ENCODE measurements at regions not wholly inside any gene's neighbourhood (a gene's known extent, or its start where the extent isn't known, plus 50 kb on each side); places are given as distances from the start of the nearest gene placed in this dataset.

- TF ChIP-seq ZFP30 (CRISPR knock-in tag; IDR thresholded peaks at IDR 0.05) (no peak), PPARA (CRISPR knock-in tag; IDR thresholded peaks at IDR 0.05; ENCODE audit: borderline replicate concordance) (no peak), ZC3H10 (CRISPR knock-in tag; IDR thresholded peaks at IDR 0.05) (no peak), TCF4 (CRISPR knock-in tag; IDR thresholded peaks at IDR 0.05; ENCODE audit: borderline replicate concordance) (no peak), CSDC2 (CRISPR knock-in tag; IDR thresholded peaks at IDR 0.05) (no peak), CREB5 (CRISPR knock-in tag; IDR thresholded peaks at IDR 0.05; ENCODE audit: low read depth) (no peak), ISL1 (CRISPR knock-in tag; IDR thresholded peaks at IDR 0.05) (no peak), OSR1 (CRISPR knock-in tag; IDR thresholded peaks at IDR 0.05) (no peak), ESRRG (CRISPR knock-in tag; IDR thresholded peaks at IDR 0.05) (no peak), ZNF70 (CRISPR knock-in tag; IDR thresholded peaks at IDR 0.05) (no peak)
- ATAC-seq = no peak
These were observed 1008.5 kb upstream of the FANCL start for GRCh38 chr2:59249441-59250306.

GRCh38 chr2:59239146-59239545 is 998.0 kb upstream of the FANCL start:
- no peak for ATAC-seq
- TF ChIP-seq TSHZ2 (CRISPR knock-in tag; IDR thresholded peaks at IDR 0.05) (no peak), PATZ1 (CRISPR knock-in tag; IDR thresholded peaks at IDR 0.05; ENCODE audit: borderline replicate concordance) (no peak), ARNTL (CRISPR knock-in tag; IDR thresholded peaks at IDR 0.05; ENCODE audit: borderline replicate concordance, low read depth) (no peak), ZFP30 (CRISPR knock-in tag; IDR thresholded peaks at IDR 0.05) (no peak), ZNF70 (CRISPR knock-in tag; IDR thresholded peaks at IDR 0.05) (no peak), TCF4 (CRISPR knock-in tag; IDR thresholded peaks at IDR 0.05; ENCODE audit: borderline replicate concordance) (no peak), ESRRG (CRISPR knock-in tag; IDR thresholded peaks at IDR 0.05) (no peak), CSDC2 (CRISPR knock-in tag; IDR thresholded peaks at IDR 0.05) (no peak), OSR1 (CRISPR knock-in tag; IDR thresholded peaks at IDR 0.05) (no peak), ISL1 (CRISPR knock-in tag; IDR thresholded peaks at IDR 0.05) (no peak)

- ATAC-seq = no peak
- no peak for TF ChIP-seq ISL1 (CRISPR knock-in tag; IDR thresholded peaks at IDR 0.05)
- no peak for TF ChIP-seq TOX (CRISPR knock-in tag; IDR thresholded peaks at IDR 0.05; ENCODE audit: borderline replicate concordance)
- no peak for TF ChIP-seq OSR1 (CRISPR knock-in tag; IDR thresholded peaks at IDR 0.05)
- TF ChIP-seq SNAI2 (CRISPR knock-in tag; IDR thresholded peaks at IDR 0.05) = no peak
These were observed 996.2 kb upstream of the FANCL start for GRCh38 chr2:59237311-59237710.

GRCh38 chr2:59236723-59237122 is 995.6 kb upstream of the FANCL start:
- no peak for TF ChIP-seq TSHZ2 (CRISPR knock-in tag; IDR thresholded peaks at IDR 0.05)
- no peak for ATAC-seq

GRCh38 chr2:59233920-59234319 is 992.8 kb upstream of the FANCL start:
- ATAC-seq = no peak
- TF ChIP-seq TSHZ2 (CRISPR knock-in tag; IDR thresholded peaks at IDR 0.05) (no peak), ZFP30 (CRISPR knock-in tag; IDR thresholded peaks at IDR 0.05) (no peak), POU6F1 (CRISPR knock-in tag; IDR thresholded peaks at IDR 0.05; ENCODE audit: borderline replicate concordance, low read depth) (no peak), ZNF8 (CRISPR knock-in tag; IDR thresholded peaks at IDR 0.05) (no peak), OSR1 (CRISPR knock-in tag; IDR thresholded peaks at IDR 0.05) (no peak), SNAI2 (CRISPR knock-in tag; IDR thresholded peaks at IDR 0.05) (no peak), ZNF565 (CRISPR knock-in tag; conservative IDR thresholded peaks at IDR 0.05; ENCODE audit: low read depth) (no peak)
